IMR-90 (cell line): ENCODE measurements at regions not wholly inside any gene's neighbourhood (a gene's known extent, or its start where the extent isn't known, plus 50 kb on each side); places are given as distances from the start of the nearest gene placed in this dataset.

Source experiments
- ATAC-seq: fragments of 200-7000 bp; cut with Tn5 transposase; 2 replicates; pipeline ENCODE4 v1.9.1; 2020; ENCODE audit warnings: low read depth, mild to moderate bottlenecking, moderate library complexity
- BruUV-seq: library from RNA; stranded (reverse); fragments of 400-500 nt; replicated peaks from 2 replicates; lab custom pipeline; 2021; lab: Mats Ljungman, UMichigan
- CTCF ChIA-PET: fragments of 300-600 bp; formaldehyde crosslinking; extraction: SDS; loops from one replicate; lab custom pipeline; 2021; ENCODE audit warnings: antibody characterized with exemption; lab: Yijun Ruan, JAX
- POLR2A ChIA-PET: fragments of 300-600 bp; sonication (Branson Sonifier 250); formaldehyde crosslinking; loops from one replicate; lab custom pipeline; 2022; ENCODE audit warnings: antibody characterized with exemption; ENCODE audit not compliant: unreplicated experiment; lab: Charles Lee
- DNase-seq: peaks from one replicate; pipeline ENCODE4 v3.0.0; 2013
- H2AFZ ChIP-seq: replicated peaks from 2 replicates; pipeline ENCODE3; 2013; ENCODE audit warnings: low read length, mild to moderate bottlenecking; ENCODE audit not compliant: poor library complexity
- H2AK5ac ChIP-seq: 2 replicates; pipeline ENCODE4 v1.6.1; 2013; ENCODE audit warnings: low read depth, low read length, inconsistent platforms
- H2AK9ac ChIP-seq: replicated peaks from 2 replicates; pipeline ENCODE3; 2013; ENCODE audit warnings: mild to moderate bottlenecking, low read depth, low read length, moderate library complexity; ENCODE audit not compliant: poor library complexity
- H2BK120ac ChIP-seq: 2 replicates; pipeline ENCODE4 v1.6.1; 2013; ENCODE audit warnings: low read depth, low read length, inconsistent platforms
- H2BK15ac ChIP-seq: 3 replicates; pipeline ENCODE4 v1.6.1; 2013; ENCODE audit warnings: low read depth, low read length, inconsistent platforms
- H2BK20ac ChIP-seq: 2 replicates; pipeline ENCODE4 v1.6.1; 2013; ENCODE audit warnings: low read depth, mild to moderate bottlenecking, inconsistent platforms, low read length, moderate library complexity
- H2BK5ac ChIP-seq: 2 replicates; pipeline ENCODE4 v1.6.1; 2013; ENCODE audit warnings: mild to moderate bottlenecking, low read depth, low read length, inconsistent platforms; ENCODE audit not compliant: poor library complexity, severe bottlenecking
- H3K14ac ChIP-seq: replicated peaks from 2 replicates; pipeline ENCODE4 v1.6.1; 2013; ENCODE audit warnings: low read depth, low read length, inconsistent platforms
- H3K18ac ChIP-seq: 2 replicates; pipeline ENCODE4 v1.6.1; 2013; ENCODE audit warnings: low read depth, low read length, control low read depth
- H3K23ac ChIP-seq: 2 replicates; pipeline ENCODE4 v1.6.1; 2013; ENCODE audit warnings: low read depth, low read length, inconsistent platforms
- H3K27ac ChIP-seq: 2 replicates; pipeline ENCODE4 v1.5.1; 2013; ENCODE audit warnings: mild to moderate bottlenecking, control low read depth, low read length; ENCODE audit not compliant: insufficient read depth
- H3K27me3 ChIP-seq: 2 replicates; pipeline ENCODE4 v1.6.1; 2013; ENCODE audit warnings: low read length; ENCODE audit not compliant: control insufficient read depth, insufficient read depth
- H3K36me3 ChIP-seq: 2 replicates; pipeline ENCODE4 v1.6.1; 2013; ENCODE audit warnings: low read length, mixed read lengths; ENCODE audit not compliant: control insufficient read depth, insufficient read depth
- H3K4ac ChIP-seq: 2 replicates; pipeline ENCODE4 v1.6.1; 2013; ENCODE audit warnings: low read depth, low read length, inconsistent platforms
- H3K4me1 ChIP-seq: 2 replicates; pipeline ENCODE4 v1.6.1; 2013; ENCODE audit warnings: low read length, mixed read lengths; ENCODE audit not compliant: control insufficient read depth, insufficient read depth
- H3K4me2 ChIP-seq: 2 replicates; pipeline ENCODE4 v1.6.1; 2013; ENCODE audit warnings: low read depth, mild to moderate bottlenecking, control low read depth, low read length, moderate library complexity
- H3K4me3 ChIP-seq: 2 replicates; pipeline ENCODE4 v1.5.1; 2013; ENCODE audit warnings: low read depth, mild to moderate bottlenecking, control low read depth, low read length, moderate library complexity; ENCODE audit not compliant: insufficient read depth
- H3K56ac ChIP-seq: 2 replicates; pipeline ENCODE4 v1.6.1; 2013; ENCODE audit warnings: low read length, inconsistent platforms; ENCODE audit not compliant: insufficient read depth; ENCODE audit errors: extremely low read depth
- H3K79me1 ChIP-seq, 2 experiments: 2 replicates each; pipeline ENCODE4 v1.6.1; 2013; ENCODE audit warnings: low read length in 2 of 2, inconsistent platforms in 1 of 2, low read depth in 1 of 2
- H3K9ac ChIP-seq: 2 replicates; pipeline ENCODE4 v1.6.1; 2013; ENCODE audit warnings: low read depth, low read length, control low read depth
- H3K9me1 ChIP-seq: 2 replicates; pipeline ENCODE4 v1.6.1; 2013; ENCODE audit warnings: low read length, inconsistent platforms; ENCODE audit not compliant: insufficient read depth
- H3K9me3 ChIP-seq: 2 replicates; pipeline ENCODE4 v1.6.1; 2013; ENCODE audit warnings: low read length; ENCODE audit not compliant: control insufficient read depth, insufficient read depth
- H4K20me1 ChIP-seq: 2 replicates; pipeline ENCODE4 v1.6.1; 2013; ENCODE audit warnings: low read length, inconsistent platforms; ENCODE audit not compliant: insufficient read depth
- H4K5ac ChIP-seq: 2 replicates; pipeline ENCODE4 v1.6.1; 2013; ENCODE audit warnings: mild to moderate bottlenecking, low read depth, low read length, control low read depth
- H4K8ac ChIP-seq, 2 experiments: 2 replicates each; pipeline ENCODE4 v1.6.1; 2013; ENCODE audit warnings: low read depth in 2 of 2, low read length in 2 of 2, control low read depth in 1 of 2, inconsistent platforms in 1 of 2
- H4K91ac ChIP-seq: 2 replicates; pipeline ENCODE4 v1.6.1; 2013; ENCODE audit warnings: low read depth, low read length, inconsistent platforms; ENCODE audit not compliant: insufficient read depth
- BHLHE40 ChIP-seq: fragments of 150-350 bp; IDR thresholded peaks from 2 replicates; pipeline ENCODE4 v1.6.1; 2016; ENCODE audit warnings: mild to moderate bottlenecking, low read depth, low read length
- CEBPB ChIP-seq: IDR thresholded peaks from 2 replicates; pipeline ENCODE4 v1.6.1; 2012; ENCODE audit warnings: low read depth, low read length, improper control_type of control experiment
- CHD1 ChIP-seq: IDR thresholded peaks from 2 replicates; pipeline ENCODE4 v1.6.1; 2012; ENCODE audit warnings: low read depth, low read length, improper control_type of control experiment
- FOS ChIP-seq: fragments of 150-350 bp; IDR thresholded peaks from 2 replicates; pipeline ENCODE4 v1.6.1; 2016; ENCODE audit warnings: low read depth, low read length
- MAFK ChIP-seq: IDR thresholded peaks from 2 replicates; pipeline ENCODE4 v1.6.1; 2012; ENCODE audit warnings: low read depth, low read length, improper control_type of control experiment
- MAZ ChIP-seq: IDR thresholded peaks from 2 replicates; pipeline ENCODE4 v1.6.1; 2012; ENCODE audit warnings: low read depth, mild to moderate bottlenecking, low read length, improper control_type of control experiment, moderate library complexity, borderline replicate concordance
- MXI1 ChIP-seq: IDR thresholded peaks from 2 replicates; pipeline ENCODE4 v1.6.1; 2012; ENCODE audit warnings: low read depth, mild to moderate bottlenecking, low read length, moderate library complexity, borderline replicate concordance
- NFE2L2 ChIP-seq: fragments of 150-350 bp; IDR thresholded peaks from 2 replicates; pipeline ENCODE4 v1.6.1; 2016; ENCODE audit warnings: low read depth, mild to moderate bottlenecking, low read length
- POLR2A ChIP-seq: IDR thresholded peaks from 2 replicates; pipeline ENCODE4 v1.6.1; 2012; ENCODE audit warnings: mild to moderate bottlenecking, low read depth, low read length
- RAD21 ChIP-seq: IDR thresholded peaks from 2 replicates; pipeline ENCODE4 v1.6.1; 2012; ENCODE audit warnings: low read length, improper control_type of control experiment
- RCOR1 ChIP-seq: IDR thresholded peaks from 2 replicates; pipeline ENCODE4 v1.6.1; 2012; ENCODE audit warnings: mild to moderate bottlenecking, low read length, improper control_type of control experiment; ENCODE audit not compliant: insufficient replicate concordance
- RFX5 ChIP-seq: IDR thresholded peaks from 2 replicates; pipeline ENCODE4 v1.8.0; 2012; ENCODE audit warnings: low read depth, mild to moderate bottlenecking, low read length, moderate library complexity
- SMC3 ChIP-seq: fragments of 150-350 bp; IDR thresholded peaks from 2 replicates; pipeline ENCODE4 v1.6.1; 2016; ENCODE audit warnings: low read depth, mild to moderate bottlenecking, antibody characterized with exemption, low read length, moderate library complexity
- USF2 ChIP-seq: fragments of 150-350 bp; IDR thresholded peaks from 2 replicates; pipeline ENCODE4 v1.6.1; 2017; ENCODE audit warnings: mild to moderate bottlenecking, antibody characterized with exemption, low read length, low read depth
- WGBS, 2 experiments: methylation state at CpG; one replicate each; pipeline versions ENCODE4 v1.1.5 to v1.1.7; 2013; ENCODE audit warnings: missing lambda C conversion rate in 2 of 2; ENCODE audit not compliant: insufficient read length in 1 of 2; ENCODE audit errors: extremely low coverage in 2 of 2; 5-methylcytosine and 5-hydroxymethylcytosine counted together
- dilution Hi-C: fragments of 300-500 bp; cut with HindIII; formaldehyde crosslinking; loops from one replicate; pipeline ENCODE4 v1.14.3; 2018; ENCODE audit warnings: low sequenced_read_pairs; ENCODE audit not compliant: unreplicated experiment
- in situ Hi-C: fragments of 300-500 bp; cut with MboI; formaldehyde crosslinking; loops from 3 replicates; pipeline ENCODE4 v1.14.3; 2019; ENCODE audit warnings: low sequenced_read_pairs, inconsistent platforms, mixed read lengths
- intact Hi-C: fragments of 100-400 bp; cut with micrococcal nuclease; formaldehyde crosslinking; loops from 2 replicates; pipeline ENCODE4 v1.10.0; 2022
- TF ChIP-seq, protein P1 (sequence below): conservative IDR thresholded peaks from 2 replicates; pipeline ENCODE4 v1.5.1; 2012; ENCODE audit warnings: mild to moderate bottlenecking, low read depth, low read length, improper control_type of control experiment
- TF ChIP-seq, protein P2 (sequence below): fragments of 150-350 bp; IDR thresholded peaks from 2 replicates; pipeline ENCODE4 v1.6.1; 2016; ENCODE audit warnings: low read depth, mild to moderate bottlenecking, low read length, moderate library complexity, borderline replicate concordance

- no peak for DNase-seq
- Histone ChIP-seq H2AK5ac (no peak overlapping the region), H2BK5ac (no peak overlapping the region), H4K91ac (no peak overlapping the region), H3K36me3 (no peaks in the 10 kb centered on the region), H3K27me3 (no peaks in the 10 kb centered on the region), H2AK9ac (no peak overlapping the region), H3K4ac (no peak overlapping the region), H3K4me2 (no peak overlapping the region), H2BK20ac (no peak overlapping the region), H3K9me3 (peaks cover 3% of the 10 kb centered on the region), H2BK120ac (no peak overlapping the region), H3K4me3 (no peak overlapping the region), H3K79me1 (no peaks in the 10 kb centered on the region), H3K9me1 (no peaks in the 10 kb centered on the region), H2BK15ac (no peak overlapping the region), H4K5ac (no peak overlapping the region), H3K4me1 (no peaks in the 10 kb centered on the region), H3K9ac (no peak overlapping the region), H3K18ac (no peak overlapping the region), H2AFZ (no peak overlapping the region), H4K8ac (no peak overlapping the region), H3K56ac (no peak overlapping the region), H3K27ac (no peak overlapping the region), H4K20me1 (no peaks in the 10 kb centered on the region), H3K14ac (no peak overlapping the region), H3K23ac (no peak overlapping the region)
- in situ Hi-C loops (no loop called here), dilution Hi-C loops (no loop called here), intact Hi-C loops (loop anchor here (10.0 kb wide), 1 partner anchor 1898 kb away; no protein-coding TSS in a partner anchor)
- ChIA-PET POLR2A (no interaction called here), CTCF (no interaction called here)
- TF ChIP-seq MAFK (no peak), FOS (no peak), MAZ (no peak), BHLHE40 (no peak), RAD21 (no peak), SMC3 (no peak), CEBPB (no peak), CHD1 (no peak), NFE2L2 (no peak), RCOR1 (no peak), USF2 (no peak), MXI1 (no peak), RFX5 (no peak), POLR2A (no peak)
- TF ChIP-seq, protein P1, sequence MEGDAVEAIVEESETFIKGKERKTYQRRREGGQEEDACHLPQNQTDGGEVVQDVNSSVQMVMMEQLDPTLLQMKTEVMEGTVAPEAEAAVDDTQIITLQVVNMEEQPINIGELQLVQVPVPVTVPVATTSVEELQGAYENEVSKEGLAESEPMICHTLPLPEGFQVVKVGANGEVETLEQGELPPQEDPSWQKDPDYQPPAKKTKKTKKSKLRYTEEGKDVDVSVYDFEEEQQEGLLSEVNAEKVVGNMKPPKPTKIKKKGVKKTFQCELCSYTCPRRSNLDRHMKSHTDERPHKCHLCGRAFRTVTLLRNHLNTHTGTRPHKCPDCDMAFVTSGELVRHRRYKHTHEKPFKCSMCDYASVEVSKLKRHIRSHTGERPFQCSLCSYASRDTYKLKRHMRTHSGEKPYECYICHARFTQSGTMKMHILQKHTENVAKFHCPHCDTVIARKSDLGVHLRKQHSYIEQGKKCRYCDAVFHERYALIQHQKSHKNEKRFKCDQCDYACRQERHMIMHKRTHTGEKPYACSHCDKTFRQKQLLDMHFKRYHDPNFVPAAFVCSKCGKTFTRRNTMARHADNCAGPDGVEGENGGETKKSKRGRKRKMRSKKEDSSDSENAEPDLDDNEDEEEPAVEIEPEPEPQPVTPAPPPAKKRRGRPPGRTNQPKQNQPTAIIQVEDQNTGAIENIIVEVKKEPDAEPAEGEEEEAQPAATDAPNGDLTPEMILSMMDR, result no peak
- TF ChIP-seq, protein P2, sequence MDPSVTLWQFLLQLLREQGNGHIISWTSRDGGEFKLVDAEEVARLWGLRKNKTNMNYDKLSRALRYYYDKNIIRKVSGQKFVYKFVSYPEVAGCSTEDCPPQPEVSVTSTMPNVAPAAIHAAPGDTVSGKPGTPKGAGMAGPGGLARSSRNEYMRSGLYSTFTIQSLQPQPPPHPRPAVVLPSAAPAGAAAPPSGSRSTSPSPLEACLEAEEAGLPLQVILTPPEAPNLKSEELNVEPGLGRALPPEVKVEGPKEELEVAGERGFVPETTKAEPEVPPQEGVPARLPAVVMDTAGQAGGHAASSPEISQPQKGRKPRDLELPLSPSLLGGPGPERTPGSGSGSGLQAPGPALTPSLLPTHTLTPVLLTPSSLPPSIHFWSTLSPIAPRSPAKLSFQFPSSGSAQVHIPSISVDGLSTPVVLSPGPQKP, result no peak
- no TSS peak for BruUV-seq
- ATAC-seq, result no peak
- WGBS, 2 experiments, result no CpG with 5 or more reads among the region's 1 CpG
Measured at GRCh38 chr3:82796765-82797164, 1035.3 kb upstream of the GBE1 start.
